Endothelial cell of umbilical vein (primary cell): ENCODE measurements at regions not wholly inside any gene's neighbourhood (a gene's known extent, or its start where the extent isn't known, plus 50 kb on each side); places are given as distances from the start of the nearest gene placed in this dataset.

ENCODE experiments used
- BruUV-seq: library from RNA; stranded (reverse); fragments of 400-500 nt; replicated peaks from 2 replicates; lab custom pipeline; 2021; lab: Mats Ljungman, UMichigan
- CTCF ChIA-PET: fragments of 300-600, 350-600 bp; sonication (Branson Sonifier 250); formaldehyde crosslinking; loops from one replicate; lab custom pipeline; 2021; ENCODE audit warnings: antibody characterized with exemption, inconsistent platforms; lab: Charles Lee
- POLR2A ChIA-PET: fragments of 300-600, 350-600 bp; sonication (Branson Sonifier 250); formaldehyde crosslinking; loops from one replicate; lab custom pipeline; 2021; ENCODE audit warnings: antibody characterized with exemption, inconsistent platforms; lab: Charles Lee
- DNase-seq: peaks from one replicate; pipeline ENCODE4 v3.0.0-alpha.2; 2011; ENCODE audit warnings: low read depth, low spot score
- FAIRE-seq: peaks from 2 replicates; lab custom pipeline; 2011; peaks lifted over from hg19 to GRCh38; lab: Jason Lieb, UNC
- H2AFZ ChIP-seq: 2 replicates; pipeline ENCODE4 v1.6.0; 2012; ENCODE audit warnings: low read depth, low read length, control low read depth, inconsistent platforms
- H3K27ac ChIP-seq: 2 replicates; pipeline ENCODE4 v1.5.1; 2011; ENCODE audit warnings: low read depth, mild to moderate bottlenecking, control low read depth, low read length, moderate library complexity; ENCODE audit not compliant: insufficient read depth
- H3K27me3 ChIP-seq, 2 experiments: 2 replicates each; pipeline versions ENCODE4 v1.6.0 to v1.6.1; 2011; ENCODE audit warnings: low read length in 2 of 2, mixed read lengths in 1 of 2; ENCODE audit not compliant: control insufficient read depth in 2 of 2, insufficient read depth in 2 of 2
- H3K36me3 ChIP-seq, 2 experiments: 2 replicates in 1 of 2; 3 replicates in 1 of 2; pipeline ENCODE4 v1.5.1; 2011; ENCODE audit warnings: low read length in 2 of 2, mild to moderate bottlenecking in 1 of 2, moderate library complexity in 1 of 2; ENCODE audit not compliant: control insufficient read depth in 2 of 2, insufficient read depth in 2 of 2; ENCODE audit errors: extremely low read depth in 1 of 2
- H3K4me1 ChIP-seq: 3 replicates; pipeline ENCODE4 v1.5.1; 2011; ENCODE audit warnings: mild to moderate bottlenecking, low read length; ENCODE audit not compliant: control insufficient read depth, insufficient read depth; ENCODE audit errors: extremely low read depth
- H3K4me2 ChIP-seq: 2 replicates; pipeline ENCODE4 v1.6.1; 2011; ENCODE audit warnings: low read length, control low read depth, mixed read lengths; ENCODE audit not compliant: insufficient read depth
- H3K4me3 ChIP-seq, 3 experiments: fragments of 200-600 bp in 1 of 3; sonication (generic), shearing (Covaris generic) in 1 of 3; replicated peaks in 1 of 3; 2 replicates each; pipeline ENCODE4 v1.5.1; 2011 to 2016; ENCODE audit warnings: control low read depth in 3 of 3, low read length in 3 of 3, mild to moderate bottlenecking in 2 of 3, inconsistent platforms in 1 of 3, low read depth in 1 of 3, moderate library complexity in 1 of 3; ENCODE audit not compliant: insufficient read depth in 1 of 3
- H3K79me2 ChIP-seq: 2 replicates; pipeline ENCODE4 v1.6.0; 2012; ENCODE audit warnings: low read length, inconsistent platforms; ENCODE audit not compliant: control insufficient read depth, insufficient read depth
- H3K9ac ChIP-seq: replicated peaks from 2 replicates; pipeline ENCODE3; 2011; ENCODE audit warnings: low read length, control low read depth; ENCODE audit not compliant: insufficient read depth; ENCODE audit errors: extremely low read depth
- H3K9me1 ChIP-seq: replicated peaks from 3 replicates; pipeline ENCODE4 v1.6.0; 2011; ENCODE audit warnings: mild to moderate bottlenecking, low read length; ENCODE audit not compliant: control insufficient read depth, insufficient read depth; ENCODE audit errors: extremely low read depth
- H3K9me3 ChIP-seq: replicated peaks from 2 replicates; pipeline ENCODE4 v1.5.1; 2012; ENCODE audit warnings: low read length, inconsistent platforms; ENCODE audit not compliant: control insufficient read depth, insufficient read depth
- H4K20me1 ChIP-seq: replicated peaks from 2 replicates; pipeline ENCODE3; 2011; ENCODE audit warnings: mild to moderate bottlenecking, low read length; ENCODE audit not compliant: control insufficient read depth, insufficient read depth; ENCODE audit errors: extremely low read depth
- CTCF ChIP-seq, 2 donors: IDR thresholded peaks; 1 replicate in 1 of 2; 2 replicates in 1 of 2; pipeline ENCODE4 v1.5.1; 2011; ENCODE audit warnings: low read length in 2 of 2, mild to moderate bottlenecking in 2 of 2, moderate library complexity in 2 of 2, control low read depth in 1 of 2, inconsistent platforms in 1 of 2, low read depth in 1 of 2; ENCODE audit not compliant: insufficient read depth in 1 of 2; ENCODE audit errors: extremely low read depth in 1 of 2
- EZH2 ChIP-seq: IDR thresholded peaks from 2 replicates; pipeline ENCODE4 v1.6.1; 2012; ENCODE audit warnings: borderline replicate concordance, low read depth, mild to moderate bottlenecking, moderate library complexity, low read length, inconsistent platforms; ENCODE audit not compliant: severe bottlenecking
- FOS ChIP-seq: IDR thresholded peaks from 2 replicates; pipeline ENCODE4 v1.6.1; 2011; ENCODE audit warnings: mild to moderate bottlenecking, low read length, moderate library complexity, borderline replicate concordance; ENCODE audit not compliant: insufficient read depth
- GATA2 ChIP-seq: IDR thresholded peaks from 2 replicates; pipeline ENCODE4 v1.7.0; 2011; ENCODE audit warnings: low read depth, mild to moderate bottlenecking, moderate library complexity, mixed read lengths, low read length; ENCODE audit not compliant: insufficient read length, insufficient read depth
- JUN ChIP-seq: IDR thresholded peaks from 2 replicates; pipeline ENCODE4 v1.6.1; 2011; ENCODE audit warnings: borderline replicate concordance, low read depth; ENCODE audit not compliant: insufficient read length, insufficient read depth
- MYC ChIP-seq: IDR thresholded peaks from one replicate; pipeline ENCODE4 v1.6.1; 2011; ENCODE audit warnings: mild to moderate bottlenecking, low read depth, low read length
- POLR2A ChIP-seq: IDR thresholded peaks from 2 replicates; pipeline ENCODE4 v1.6.1; 2012; ENCODE audit warnings: low read depth, mild to moderate bottlenecking, control low read depth, low read length
- POLR2AphosphoS5 ChIP-seq: IDR thresholded peaks from 2 replicates; pipeline ENCODE4 v1.6.1; 2012; ENCODE audit warnings: low read depth, mild to moderate bottlenecking, control low read depth, low read length, moderate library complexity; ENCODE audit not compliant: insufficient read depth
- dilution Hi-C: fragments of 300-500 bp; cut with MboI; formaldehyde crosslinking; loops from one replicate; pipeline ENCODE4 v1.15.0; 2019; ENCODE audit warnings: low sequenced_read_pairs; ENCODE audit not compliant: extremely low pct_ligation_motif_present
- intact Hi-C: fragments of 100-400 bp; cut with micrococcal nuclease; formaldehyde crosslinking; loops from one replicate; pipeline ENCODE4 v1.10.0; 2022
- TF ChIP-seq, protein P1 (sequence below): IDR thresholded peaks from 2 replicates; pipeline ENCODE4 v1.6.1; 2011; ENCODE audit not compliant: insufficient read depth, insufficient read length

- no peaks in the 10 kb centered on the region for H3K79me2 ChIP-seq
- no peak for TF ChIP-seq EZH2
- TF ChIP-seq JUN, result no peak
- TF ChIP-seq, protein P1, sequence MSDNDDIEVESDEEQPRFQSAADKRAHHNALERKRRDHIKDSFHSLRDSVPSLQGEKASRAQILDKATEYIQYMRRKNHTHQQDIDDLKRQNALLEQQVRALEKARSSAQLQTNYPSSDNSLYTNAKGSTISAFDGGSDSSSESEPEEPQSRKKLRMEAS, result no peak
- TF ChIP-seq FOS, result no peak
- no peak for TF ChIP-seq POLR2A
- TF ChIP-seq CTCF (IDR thresholded peaks at IDR 0.05; ENCODE audit: extremely low read depth in 1 of 2, insufficient read depth in 1 of 2, low read depth in 1 of 2, low read length in 2 of 2), result no peak
- TF ChIP-seq POLR2AphosphoS5, result no peak
- TF ChIP-seq GATA2, result no peak
- TF ChIP-seq MYC, result no peak
- ChIA-PET CTCF (no interaction called here), POLR2A (no interaction called here)
- intact Hi-C loops (no loop called here), dilution Hi-C loops (no loop called here)
- no peaks in the 10 kb centered on the region for H3K9me1 ChIP-seq
- no peaks in the 10 kb centered on the region for H3K27me3 ChIP-seq
- H3K4me2 ChIP-seq, result no peak overlapping the region
- H2AFZ ChIP-seq, result no peak overlapping the region
- no peaks in the 10 kb centered on the region for H4K20me1 ChIP-seq
- no peaks in the 10 kb centered on the region for H3K9me3 ChIP-seq
- no peak overlapping the region for H3K27ac ChIP-seq
- no peak overlapping the region for H3K4me3 ChIP-seq
- DNase-seq (no peak), FAIRE-seq (no peak)
- no peaks in the 10 kb centered on the region for H3K36me3 ChIP-seq
- no TSS peak for BruUV-seq
- H3K9ac ChIP-seq, result no peak overlapping the region
- no peaks in the 10 kb centered on the region for H3K4me1 ChIP-seq
These were observed 140.6 kb upstream of the ID2 start for GRCh38 chr2:8541223-8541622.
